ENCODE measurements at regions not wholly inside any gene's neighbourhood (a gene's known extent, or its start where the extent isn't known, plus 50 kb on each side); places are given as distances from the start of the nearest gene placed in this dataset.

- no peak for DNase-seq (ENCODE audit: extremely low read depth, low read depth)
- TF ChIP-seq CTCF (IDR thresholded peaks at IDR 0.05; ENCODE audit: low read depth, low read length, missing control alignments), result no peak
- H3K4me3 ChIP-seq (replicated peaks; ENCODE audit: low read depth, low read length), result no peak overlapping the region
Measured at GRCh38 chr16:52002026-52002425, 544.9 kb downstream of the TOX3 start.

- TF ChIP-seq CTCF (IDR thresholded peaks at IDR 0.05; ENCODE audit: low read depth, low read length, missing control alignments), result no peak
- no peak for DNase-seq (ENCODE audit: extremely low read depth, low read depth)
- H3K4me3 ChIP-seq (replicated peaks; ENCODE audit: low read depth, low read length), result no peak overlapping the region
Measured at GRCh38 chr16:51996516-51996915, 550.4 kb downstream of the TOX3 start.

- no peak overlapping the region for H3K4me3 ChIP-seq (replicated peaks; ENCODE audit: low read depth, low read length)
- DNase-seq (ENCODE audit: extremely low read depth, low read depth), result no peak
- no peak for TF ChIP-seq CTCF (IDR thresholded peaks at IDR 0.05; ENCODE audit: low read depth, low read length, missing control alignments)
Measured at GRCh38 chr16:51994597-51994996, 552.3 kb downstream of the TOX3 start.

GRCh38 chr16:51989637-51990230 is 557.2 kb downstream of the TOX3 start:
- TF ChIP-seq CTCF (IDR thresholded peaks at IDR 0.05; ENCODE audit: low read depth, low read length, missing control alignments), result no peak
- H3K4me3 ChIP-seq (replicated peaks; ENCODE audit: low read depth, low read length), result no peak overlapping the region
- no peak for DNase-seq (ENCODE audit: extremely low read depth, low read depth)

GRCh38 chr16:51988977-51989376 is 558.0 kb downstream of the TOX3 start:
- DNase-seq (ENCODE audit: extremely low read depth, low read depth), result no peak
- no peak overlapping the region for H3K4me3 ChIP-seq (replicated peaks; ENCODE audit: low read depth, low read length)
- TF ChIP-seq CTCF (IDR thresholded peaks at IDR 0.05; ENCODE audit: low read depth, low read length, missing control alignments), result no peak

GRCh38 chr16:51987519-51987918 is 559.4 kb downstream of the TOX3 start:
- no peak overlapping the region for H3K4me3 ChIP-seq (replicated peaks; ENCODE audit: low read depth, low read length)
- no peak for TF ChIP-seq CTCF (IDR thresholded peaks at IDR 0.05; ENCODE audit: low read depth, low read length, missing control alignments)
- no peak for DNase-seq (ENCODE audit: extremely low read depth, low read depth)

- TF ChIP-seq CTCF (IDR thresholded peaks at IDR 0.05; ENCODE audit: low read depth, low read length, missing control alignments), result no peak
- H3K4me3 ChIP-seq (replicated peaks; ENCODE audit: low read depth, low read length), result no peak overlapping the region
- DNase-seq (ENCODE audit: extremely low read depth, low read depth), result no peak
Measured at GRCh38 chr16:51986717-51987116, 560.2 kb downstream of the TOX3 start.

All from HFF-Myc (cell line).